Heart left ventricle (tissue), 16 donors: ENCODE measurements at regions not wholly inside any gene's neighbourhood (a gene's known extent, or its start where the extent isn't known, plus 50 kb on each side); places are given as distances from the start of the nearest gene placed in this dataset.

Experiments
- ATAC-seq, 4 donors: fragments of 200-7000 bp; cut with Tn5 transposase; one replicate each; pipeline ENCODE4 v1.9.1; 2020 to 2022; ENCODE audit warnings: moderate library complexity in 4 of 4, mild to moderate bottlenecking in 3 of 4, moderate number of reproducible peaks in 1 of 4
- DNase-seq, 5 donors: peaks; one replicate each; pipeline ENCODE4 v3.0.0-alpha.2; 2020
- H3K27ac ChIP-seq, 12 donors: fragments of 200-600 bp; sonication (generic) in 4 of 12; one replicate each; pipeline versions ENCODE4 v1.5.0 to v1.8.0; 2016 to 2022; ENCODE audit warnings: mild to moderate bottlenecking in 2 of 12
- H3K27me3 ChIP-seq, 9 donors: fragments of 200-600 bp; sonication (generic) in 2 of 9; one replicate each; pipeline versions ENCODE4 v1.5.1 to v1.8.0; 2016 to 2022; ENCODE audit warnings: mild to moderate bottlenecking in 3 of 9
- H3K36me3 ChIP-seq, 9 donors: fragments of 200-600 bp; sonication (generic) in 2 of 9; one replicate each; pipeline versions ENCODE4 v1.5.0 to v1.8.0; 2018 to 2022; ENCODE audit warnings: mild to moderate bottlenecking in 2 of 9
- H3K4me1 ChIP-seq, 12 donors: fragments of 200-600 bp; sonication (generic) in 4 of 12; one replicate each; pipeline versions ENCODE4 v1.5.0 to v1.8.0; 2016 to 2022; ENCODE audit warnings: mild to moderate bottlenecking in 3 of 12
- H3K4me3 ChIP-seq, 12 donors: fragments of 200-600 bp; sonication (generic) in 4 of 12; one replicate each; pipeline versions ENCODE4 v1.5.0 to v1.8.0; 2017 to 2022; ENCODE audit warnings: mild to moderate bottlenecking in 9 of 12, moderate library complexity in 4 of 12
- H3K9me3 ChIP-seq, 12 donors: fragments of 200-600 bp; sonication (generic) in 4 of 12; one replicate each; pipeline versions ENCODE4 v1.5.0 to v1.8.0; 2016 to 2022; ENCODE audit warnings: mild to moderate bottlenecking in 1 of 12
- CTCF ChIP-seq, 12 donors: fragments of 200-600 bp; sonication (generic) in 4 of 12; IDR thresholded peaks; one replicate each; pipeline versions ENCODE4 v1.5.0 to v1.8.0; 2018 to 2022; ENCODE audit warnings: antibody characterized with exemption in 12 of 12, mild to moderate bottlenecking in 5 of 12
- POLR2A ChIP-seq, 2 donors: fragments of 450-650 bp; IDR thresholded peaks; one replicate each; pipeline ENCODE4 v1.6.1; 2017; ENCODE audit warnings: antibody characterized with exemption in 2 of 2, mild to moderate bottlenecking in 2 of 2, moderate library complexity in 2 of 2
- WGBS, 4 donors: extraction: QIAGEN DNeasy Blood & Tissue Kit in 2 of 4; methylation state at CpG; one replicate each; pipeline versions ENCODE4 v1.1.5 to v1.1.7; 2013 to 2018; 5-methylcytosine and 5-hydroxymethylcytosine counted together
- intact Hi-C, 10 donors: fragments of 100-400 bp; cut with DNase I; formaldehyde crosslinking; loops; one replicate each; pipeline versions ENCODE4 v1.11.1 to v1.14.2; 2022
- donor health status: ischemic (EF 13 %, LVEDD 7.1; RV severe dilation, severe dysfunction).
- donor health status: healthy with polysubstance abuse.
- donor health status: DM: no; HTN: yes; CAD: no.
- donor health status: DM: no; HTN: no; CAD: no.
- donor health status: ischemic (EF 25% LVEDD 6.9; RV normal size, moderate dysfunction).
- donor health status: ischemic (EF 25% LVEDD 5.7; RV mildly dilated, moderate dysfunction).
- donor health status: healthy.
- donor health status: DM: yes; HTN: yes; CAD: no.
- donor health status: ischemic (EF 35%, LVEDD 5.7; RV mildly dilated, moderate dysfunction).
- donor health status: nonischemic (EF 11% LVEDD 7.7; RV severe dilation, severe dysfunction).
- donor health status: DM: yes; HTN: yes; CAD: no.
- donor health status: PGD.
- donor health status: ischemic (EF 29% LVEDD 5.4; RV normal size, mild dysfunction).
- donor health status: nonischemic (EF 23%, LVEDD 6.1; RV moderate dilation, normal function).

DNA sequence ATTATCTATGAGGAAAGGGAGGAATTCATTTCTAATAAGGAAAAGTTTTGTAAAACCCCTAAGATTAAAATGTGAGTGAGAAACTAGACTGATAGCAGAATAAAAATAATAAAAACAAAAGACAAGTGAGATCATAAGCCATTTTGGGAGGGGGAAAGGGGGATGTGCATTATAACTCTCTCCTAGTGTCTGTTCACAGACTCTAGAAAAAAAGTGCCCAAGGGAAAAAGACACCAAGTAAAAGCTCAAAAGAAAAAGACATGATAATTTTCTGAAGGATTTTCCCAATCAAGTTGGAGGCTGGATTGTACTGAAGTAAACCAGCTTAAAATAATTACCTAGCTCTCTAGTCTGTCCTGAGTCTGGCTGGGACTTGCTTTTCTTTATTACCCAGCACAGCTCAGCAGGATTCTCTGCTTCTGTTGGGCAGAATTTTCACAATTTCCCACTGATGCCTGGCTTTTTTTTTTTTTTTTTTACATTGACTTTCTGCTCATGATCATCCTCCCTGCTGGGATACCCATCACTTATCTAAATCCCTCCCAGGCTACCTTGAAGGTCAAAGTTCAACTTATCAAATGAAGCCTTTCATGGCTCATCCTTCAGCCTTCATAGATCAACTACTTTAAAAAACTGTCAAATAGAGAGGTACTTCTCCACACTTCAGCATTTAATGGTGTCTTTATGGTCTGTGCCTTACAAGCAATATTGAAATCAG lies 124.2 kb upstream of the KCNJ16 start:
- ATAC-seq (no peak), DNase-seq (no peak)
- Histone ChIP-seq H3K4me3 (no peak overlapping the region), H3K27ac (no peak overlapping the region), H3K4me1 (peaks cover 0 to 8% (median 3%) of the 10 kb centered on the region in 12 donors), H3K36me3 (no peaks in the 10 kb centered on the region), H3K9me3 (peaks cover 0 to 5% (median 0%) of the 10 kb centered on the region in 12 donors), H3K27me3 (no peaks in the 10 kb centered on the region)
- intact Hi-C loops: loop anchor here in 2 of 10 donors (10.0 kb wide), 1 partner anchor 56 kb away; no protein-coding TSS in a partner anchor
- TF ChIP-seq POLR2A (IDR thresholded peaks at IDR 0.05) (no peak), CTCF (IDR thresholded peaks at IDR 0.05) (no peak)

DNA sequence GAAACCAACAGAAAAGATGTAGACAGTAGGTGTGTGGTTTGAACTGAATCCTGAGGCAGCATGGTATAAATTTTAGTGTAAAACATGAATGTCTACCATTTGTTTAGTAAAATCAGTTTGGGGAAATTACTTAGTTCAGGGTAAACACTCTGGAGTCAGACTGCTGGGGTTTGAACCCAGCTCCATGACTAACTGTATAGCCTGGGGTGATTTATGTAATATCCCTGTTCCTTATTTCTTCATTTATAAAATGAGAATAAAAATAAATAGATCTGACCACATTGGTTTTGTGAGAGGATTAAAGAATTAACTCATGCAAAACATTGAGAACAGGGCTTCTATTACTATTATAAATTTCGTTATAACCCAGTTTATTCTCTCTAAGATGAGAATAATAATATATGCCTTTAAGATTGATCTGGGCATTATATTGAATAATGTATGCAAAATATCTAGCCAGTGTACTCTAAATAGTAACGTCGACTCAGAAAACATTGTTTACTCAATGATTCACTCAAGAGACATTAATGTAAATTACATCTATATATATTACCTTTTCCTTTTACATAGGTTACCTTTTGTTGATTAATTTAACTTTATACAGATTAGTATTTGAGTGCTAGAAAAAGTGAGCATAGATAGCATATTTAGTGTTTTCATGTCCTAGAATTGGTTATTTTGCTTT lies 120.6 kb upstream of the KCNJ16 start:
- intact Hi-C loops: loop anchor here in 2 of 10 donors (10.0 kb wide), 1 partner anchor 60 kb away; no protein-coding TSS in a partner anchor
- DNase-seq (no peak), ATAC-seq (no peak)
- WGBS, 4 donors: 88 to 92% (median 89%) methylated on average over 3 of the region's 3 CpGs
- Histone ChIP-seq H3K27me3 (no peaks in the 10 kb centered on the region), H3K4me3 (no peak overlapping the region), H3K27ac (no peak overlapping the region), H3K4me1 (no peaks in the 10 kb centered on the region), H3K36me3 (no peaks in the 10 kb centered on the region), H3K9me3 (peaks cover 0 to 5% (median 0%) of the 10 kb centered on the region in 12 donors)
- TF ChIP-seq POLR2A (IDR thresholded peaks at IDR 0.05) (no peak), CTCF (IDR thresholded peaks at IDR 0.05) (no peak)

DNA sequence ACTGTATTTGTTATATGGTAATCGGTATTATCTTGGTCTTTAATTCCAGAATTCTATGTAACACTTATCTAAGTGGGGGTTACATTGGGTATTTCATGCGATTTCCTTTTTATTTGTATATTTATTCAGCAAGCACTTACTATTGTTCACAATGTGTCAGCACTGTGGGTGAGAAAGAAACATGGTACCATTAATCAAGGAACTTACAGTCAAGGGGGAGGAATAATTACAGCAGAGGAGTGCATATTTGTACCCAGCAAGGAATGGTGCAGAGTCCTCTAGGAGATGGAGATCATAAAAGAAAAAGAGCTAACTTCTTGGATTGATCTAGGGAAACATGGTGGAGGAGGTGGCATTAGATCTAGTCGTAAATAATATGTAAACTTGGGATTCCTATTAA lies 117.0 kb upstream of the KCNJ16 start:
- H3K4me3 ChIP-seq: no peak overlapping the region
- DNase-seq (no peak), ATAC-seq (no peak)
- H3K36me3 ChIP-seq: no peaks in the 10 kb centered on the region
- H3K4me1 ChIP-seq: peaks cover 0 to 19% (median 6%) of the 10 kb centered on the region in 12 donors
- intact Hi-C loops: loop anchor here in 2 of 10 donors (10.0 kb wide), 1 partner anchor 63 kb away; no protein-coding TSS in a partner anchor
- TF ChIP-seq CTCF (IDR thresholded peaks at IDR 0.05) (no peak), POLR2A (IDR thresholded peaks at IDR 0.05) (no peak)
- H3K9me3 ChIP-seq: no peaks in the 10 kb centered on the region
- H3K27ac ChIP-seq: no peak overlapping the region
- H3K27me3 ChIP-seq: no peaks in the 10 kb centered on the region
- 92 to 96% (median 93%) methylated on average over 3 of the region's 3 CpGs for WGBS, 4 donors

DNA sequence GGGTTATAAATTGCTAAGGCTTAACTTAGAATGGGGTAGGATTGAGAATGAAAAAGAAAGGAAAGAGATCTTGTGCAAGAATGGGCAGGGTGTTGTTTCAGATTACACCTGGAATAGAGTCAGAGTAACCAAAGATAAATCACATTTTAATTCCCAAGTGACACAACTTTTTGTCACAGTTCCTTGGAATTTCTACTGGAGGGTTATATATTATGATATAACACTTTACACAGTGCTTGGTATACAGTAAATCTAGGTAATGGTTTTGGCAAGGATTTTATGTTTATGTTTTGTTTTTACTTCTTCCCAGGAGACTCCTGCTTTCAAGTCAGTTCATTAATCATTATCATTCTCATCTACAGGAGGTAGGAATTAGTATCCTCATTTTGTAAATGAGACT lies 115.7 kb upstream of the KCNJ16 start:
- Histone ChIP-seq H3K27ac (no peak overlapping the region), H3K9me3 (peaks cover 0 to under 1% (median 0%) of the 10 kb centered on the region in 12 donors), H3K27me3 (no peaks in the 10 kb centered on the region), H3K4me3 (no peak overlapping the region), H3K4me1 (peaks cover 0 to 19% (median 6%) of the 10 kb centered on the region in 12 donors), H3K36me3 (no peaks in the 10 kb centered on the region)
- DNase-seq: no peak
- ATAC-seq: no peak
- intact Hi-C loops: loop anchor here in 2 of 10 donors (10.0 kb wide), 1 partner anchor 64 kb away; no protein-coding TSS in a partner anchor
- no peak for TF ChIP-seq POLR2A (IDR thresholded peaks at IDR 0.05)
- TF ChIP-seq CTCF (IDR thresholded peaks at IDR 0.05): no peak
